ENCODE measurements at regions not wholly inside any gene's neighbourhood (a gene's known extent, or its start where the extent isn't known, plus 50 kb on each side); places are given as distances from the start of the nearest gene placed in this dataset.

- TF ChIP-seq REST (IDR thresholded peaks at IDR 0.05; ENCODE audit: insufficient replicate concordance, low read depth): no peak
- TF ChIP-seq GABPA (IDR thresholded peaks at IDR 0.05; ENCODE audit: low read depth): no peak
- no peak for TF ChIP-seq SPI1 (IDR thresholded peaks at IDR 0.05; ENCODE audit: borderline replicate concordance, low read depth)
- no peak for TF ChIP-seq POLR2AphosphoS5 (IDR thresholded peaks at IDR 0.05; ENCODE audit: low read depth)
- no peak for TF ChIP-seq CTCF (IDR thresholded peaks at IDR 0.05; ENCODE audit: insufficient read depth, low read length)
- Histone ChIP-seq H3K4me3 (replicated peaks; ENCODE audit: insufficient read depth, low read length) (no peak overlapping the region), H3K27ac (replicated peaks) (no peak overlapping the region), H3K27me3 (ENCODE audit: insufficient read depth, poor library complexity, severe bottlenecking) (no peaks in the 10 kb centered on the region)
- DNase-seq (ENCODE audit: low read depth in 1 of 2, low spot score in 1 of 2): no peak
These were observed 67.9 kb upstream of the SLC28A3 start for GRCh38 chr9:84408416-84408815.

- no peak overlapping the region for H3K27ac ChIP-seq (replicated peaks)
- TF ChIP-seq POLR2AphosphoS5 (IDR thresholded peaks at IDR 0.05; ENCODE audit: low read depth) (no peak), REST (IDR thresholded peaks at IDR 0.05; ENCODE audit: insufficient replicate concordance, low read depth) (no peak), GABPA (IDR thresholded peaks at IDR 0.05; ENCODE audit: low read depth) (no peak), SPI1 (IDR thresholded peaks at IDR 0.05; ENCODE audit: borderline replicate concordance, low read depth) (no peak), CTCF (IDR thresholded peaks at IDR 0.05; ENCODE audit: insufficient read depth, low read length) (no peak)
- DNase-seq (ENCODE audit: low read depth in 1 of 2, low spot score in 1 of 2): no peak
These were observed 71.2 kb upstream of the SLC28A3 start for GRCh38 chr9:84411683-84412267.

GRCh38 chr9:84412654-84413053, 72.1 kb upstream of the SLC28A3 start:
- TF ChIP-seq GABPA (IDR thresholded peaks at IDR 0.05; ENCODE audit: low read depth): no peak
- TF ChIP-seq SPI1 (IDR thresholded peaks at IDR 0.05; ENCODE audit: borderline replicate concordance, low read depth): no peak

More at GRCh38 chr9:84411683-84412267, 71.2 kb upstream of the SLC28A3 start:
- Histone ChIP-seq H3K4me3 (replicated peaks; ENCODE audit: insufficient read depth, low read length) (no peak overlapping the region), H3K27me3 (ENCODE audit: insufficient read depth, poor library complexity, severe bottlenecking) (no peaks in the 10 kb centered on the region)

GRCh38 chr9:84413301-84413700, 72.7 kb upstream of the SLC28A3 start:
- DNase-seq (ENCODE audit: low read depth in 1 of 2, low spot score in 1 of 2): no peak
- no peak for TF ChIP-seq GABPA (IDR thresholded peaks at IDR 0.05; ENCODE audit: low read depth)
- no peak for TF ChIP-seq CTCF (IDR thresholded peaks at IDR 0.05; ENCODE audit: insufficient read depth, low read length)
- no peak for TF ChIP-seq POLR2AphosphoS5 (IDR thresholded peaks at IDR 0.05; ENCODE audit: low read depth)
- TF ChIP-seq REST (IDR thresholded peaks at IDR 0.05; ENCODE audit: insufficient replicate concordance, low read depth): no peak
- no peak for TF ChIP-seq SPI1 (IDR thresholded peaks at IDR 0.05; ENCODE audit: borderline replicate concordance, low read depth)
- no peak overlapping the region for H3K4me3 ChIP-seq (replicated peaks; ENCODE audit: insufficient read depth, low read length)
- no peaks in the 10 kb centered on the region for H3K27me3 ChIP-seq (ENCODE audit: insufficient read depth, poor library complexity, severe bottlenecking)
- no peak overlapping the region for H3K27ac ChIP-seq (replicated peaks)

More at GRCh38 chr9:84412654-84413053, 72.1 kb upstream of the SLC28A3 start:
- H3K27me3 ChIP-seq (ENCODE audit: insufficient read depth, poor library complexity, severe bottlenecking): no peaks in the 10 kb centered on the region
- no peak for DNase-seq (ENCODE audit: low read depth in 1 of 2, low spot score in 1 of 2)
- no peak overlapping the region for H3K4me3 ChIP-seq (replicated peaks; ENCODE audit: insufficient read depth, low read length)
- H3K27ac ChIP-seq (replicated peaks): no peak overlapping the region

All from HL-60 (cell line).